ENCODE measurements at regions not wholly inside any gene's neighbourhood (a gene's known extent, or its start where the extent isn't known, plus 50 kb on each side); places are given as distances from the start of the nearest gene placed in this dataset.

DNA sequence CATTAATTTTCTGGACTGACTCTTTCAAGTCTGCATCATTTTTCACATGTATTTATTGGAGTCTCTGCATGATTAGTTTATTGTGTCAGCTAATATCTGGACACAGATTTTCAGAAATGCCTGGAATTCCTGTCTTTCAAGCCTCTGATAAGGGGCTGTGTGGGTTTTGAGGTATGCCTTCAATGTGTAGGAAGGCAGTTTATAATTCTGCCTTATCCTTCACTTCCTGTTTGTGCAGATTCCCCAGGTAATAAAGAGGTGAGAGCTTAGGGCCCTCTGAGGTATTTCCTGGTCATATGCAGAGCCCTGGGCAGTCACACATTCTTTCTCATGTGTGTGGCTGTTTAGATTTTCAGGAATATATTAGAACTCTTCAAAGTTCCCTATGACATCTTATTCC, 79.4 kb upstream of the PRKCQ start:
- TF ChIP-seq, protein P1, sequence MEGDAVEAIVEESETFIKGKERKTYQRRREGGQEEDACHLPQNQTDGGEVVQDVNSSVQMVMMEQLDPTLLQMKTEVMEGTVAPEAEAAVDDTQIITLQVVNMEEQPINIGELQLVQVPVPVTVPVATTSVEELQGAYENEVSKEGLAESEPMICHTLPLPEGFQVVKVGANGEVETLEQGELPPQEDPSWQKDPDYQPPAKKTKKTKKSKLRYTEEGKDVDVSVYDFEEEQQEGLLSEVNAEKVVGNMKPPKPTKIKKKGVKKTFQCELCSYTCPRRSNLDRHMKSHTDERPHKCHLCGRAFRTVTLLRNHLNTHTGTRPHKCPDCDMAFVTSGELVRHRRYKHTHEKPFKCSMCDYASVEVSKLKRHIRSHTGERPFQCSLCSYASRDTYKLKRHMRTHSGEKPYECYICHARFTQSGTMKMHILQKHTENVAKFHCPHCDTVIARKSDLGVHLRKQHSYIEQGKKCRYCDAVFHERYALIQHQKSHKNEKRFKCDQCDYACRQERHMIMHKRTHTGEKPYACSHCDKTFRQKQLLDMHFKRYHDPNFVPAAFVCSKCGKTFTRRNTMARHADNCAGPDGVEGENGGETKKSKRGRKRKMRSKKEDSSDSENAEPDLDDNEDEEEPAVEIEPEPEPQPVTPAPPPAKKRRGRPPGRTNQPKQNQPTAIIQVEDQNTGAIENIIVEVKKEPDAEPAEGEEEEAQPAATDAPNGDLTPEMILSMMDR (IDR thresholded peaks at IDR 0.05) = no peak
- TF ChIP-seq POLR2A (IDR thresholded peaks at IDR 0.05) = no peak
